A172 (cell line): ENCODE measurements at regions not wholly inside any gene's neighbourhood (a gene's known extent, or its start where the extent isn't known, plus 50 kb on each side); places are given as distances from the start of the nearest gene placed in this dataset.
"Not testable (repeated sequence)": the region's sequence is repeated elsewhere in the genome, so short reads cannot be mapped to it uniquely, and the experiment has no call there.

ENCODE experiments used
- DNase-seq: peaks from one replicate; pipeline ENCODE4 v3.0.0-alpha.2; 2015; ENCODE audit warnings: low spot score

GRCh38 chr2:31660812-31661335 lies 80.1 kb upstream of the SRD5A2 start:
- DNase-seq, result no peak

DNA sequence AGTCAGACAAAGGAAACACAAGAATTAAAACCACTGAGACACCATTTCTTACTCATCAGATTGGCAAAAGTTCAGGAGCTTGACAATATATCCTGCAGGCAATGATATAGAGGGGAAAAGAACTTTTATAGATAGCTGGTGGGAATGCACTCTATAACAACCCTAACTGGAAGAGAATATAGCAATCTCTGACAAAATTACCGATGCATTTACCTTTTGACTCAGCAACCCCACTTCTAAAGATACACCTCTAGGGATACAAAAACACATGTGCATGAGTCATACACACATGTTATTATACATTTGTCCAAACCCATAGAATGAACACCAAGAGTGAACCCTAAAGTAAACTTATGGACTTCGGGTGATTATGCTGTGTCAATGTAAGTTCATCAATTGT lies 79.4 kb upstream of the SRD5A2 start:
- DNase-seq, result no peak

GRCh38 chr2:31654241-31654640 lies 73.5 kb upstream of the SRD5A2 start:
- no peak for DNase-seq

DNA sequence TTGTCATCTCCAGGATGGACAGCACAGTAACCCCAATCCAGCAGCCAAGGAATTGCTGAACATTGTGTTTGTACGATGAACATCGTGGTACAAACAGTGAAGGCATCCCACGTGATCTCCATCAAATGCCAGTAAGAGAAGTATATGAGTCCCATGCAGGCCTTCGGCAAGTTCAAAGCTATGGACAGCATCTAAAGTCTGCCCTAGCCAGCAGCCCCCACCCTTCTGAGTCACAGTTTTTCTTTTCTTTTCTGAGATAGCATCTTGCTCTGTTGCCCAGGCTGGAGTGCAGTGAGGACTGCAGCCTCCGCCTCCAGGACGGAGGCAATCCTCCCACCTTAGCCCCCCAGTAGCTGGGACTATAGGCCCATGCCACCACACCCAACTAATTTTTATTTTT lies 71.0 kb upstream of the SRD5A2 start:
- no peak for DNase-seq

DNA sequence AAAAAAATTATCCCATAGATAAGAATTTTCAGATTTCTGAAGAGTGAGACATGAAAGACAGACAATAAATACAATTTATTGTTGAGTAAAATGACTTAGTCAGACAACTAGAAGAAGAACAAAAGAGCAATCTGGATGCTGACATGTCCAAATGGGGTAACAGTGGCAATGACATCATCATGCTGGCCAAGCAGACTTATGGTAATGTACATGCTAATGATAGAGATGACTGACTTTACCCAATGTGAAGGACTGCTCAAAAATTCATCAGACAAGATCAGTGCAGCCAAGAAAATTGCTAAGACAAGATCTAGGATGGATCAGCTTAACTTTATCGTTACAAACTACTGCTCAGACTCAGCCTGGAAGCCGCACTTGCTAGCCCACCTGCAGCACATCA lies 70.5 kb upstream of the SRD5A2 start:
- DNase-seq, result no peak

- no peak for DNase-seq
Measured at GRCh38 chr2:31644551-31644950, 63.8 kb upstream of the SRD5A2 start.

DNA sequence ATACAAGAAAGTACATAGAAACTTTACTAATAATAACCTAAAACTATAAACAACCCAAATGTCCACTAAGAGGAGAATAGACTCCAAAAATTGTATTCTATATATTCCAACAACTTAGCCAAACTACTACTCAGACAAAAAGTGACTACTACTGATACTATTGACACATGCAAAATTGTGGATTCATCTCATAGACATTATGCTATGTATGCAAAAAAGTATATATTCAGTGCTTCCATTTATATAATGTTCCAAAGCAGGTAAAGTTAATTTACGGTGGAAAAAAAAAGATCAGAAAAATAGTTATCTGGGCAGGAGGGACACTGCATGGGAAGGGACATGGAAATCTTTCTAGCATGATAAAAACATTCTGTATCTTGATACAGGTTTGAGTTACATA lies 62.0 kb upstream of the SRD5A2 start:
- no peak for DNase-seq

DNA sequence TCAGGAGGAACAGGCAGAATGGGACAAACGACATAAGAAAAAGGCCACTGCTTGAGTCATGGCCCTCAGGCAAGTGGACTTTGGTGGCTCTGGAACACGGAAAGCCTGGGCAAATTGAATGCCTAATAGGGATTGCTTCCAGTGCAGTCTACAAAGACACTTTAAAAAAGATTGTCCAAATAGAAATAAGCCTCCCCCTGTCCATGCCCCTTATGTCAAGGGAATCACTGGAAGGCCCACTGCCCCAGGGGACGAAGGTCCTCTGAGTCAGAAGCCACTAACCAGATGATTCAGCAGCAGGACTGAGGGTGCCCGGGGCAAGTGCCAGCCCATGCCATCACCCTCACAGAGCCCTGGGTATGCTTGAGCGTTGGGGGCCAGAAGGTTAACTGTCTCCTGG lies 51.5 kb upstream of the SRD5A2 start:
- DNase-seq, result not testable (repeated sequence)
